ENCODE measurements at regions not wholly inside any gene's neighbourhood (a gene's known extent, or its start where the extent isn't known, plus 50 kb on each side); places are given as distances from the start of the nearest gene placed in this dataset.

GRCh38 chr16:48011466-48011865, 144.3 kb downstream of the ABCC12 start:
- no peak overlapping the region for H3K4me2 ChIP-seq (ENCODE audit: low read length)
- no peaks in the 10 kb centered on the region for H3K79me2 ChIP-seq (ENCODE audit: insufficient read depth, low read length)

DNA sequence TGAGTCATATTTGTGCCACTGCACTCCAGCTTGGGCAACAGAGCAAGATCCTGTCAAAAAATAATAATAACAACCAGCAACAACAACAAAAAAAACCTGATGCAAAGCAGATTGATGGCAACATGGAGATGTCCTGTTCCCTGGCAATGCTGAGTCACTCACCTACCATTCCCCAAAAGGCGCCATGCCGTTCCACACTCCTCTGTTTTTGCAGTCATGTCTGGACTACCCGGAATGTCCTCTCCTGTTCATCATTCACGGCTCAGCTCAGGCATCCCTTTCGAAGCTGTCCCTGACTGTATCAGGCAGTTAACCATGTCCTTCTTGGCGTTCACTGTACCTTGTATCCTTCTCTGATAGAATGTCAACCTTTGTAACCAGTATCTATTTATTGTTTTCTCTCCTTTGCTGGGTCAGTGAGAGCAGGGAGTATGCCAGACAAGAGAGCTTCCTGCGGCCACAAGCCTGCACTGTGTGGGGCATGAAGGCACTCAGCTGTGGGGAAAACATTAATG, 147.7 kb downstream of the ABCC12 start:
- H2AFZ ChIP-seq (ENCODE audit: low read length) = no peak overlapping the region
- H3K36me3 ChIP-seq (ENCODE audit: insufficient read depth, low read length) = no peaks in the 10 kb centered on the region; the same call in 1 of the 2 replicates
- no peak overlapping the region for H3K27ac ChIP-seq (ENCODE audit: low read depth, low read length, poor library complexity, severe bottlenecking)
- H4K20me1 ChIP-seq (ENCODE audit: insufficient read depth, low read length) = no peaks in the 10 kb centered on the region
- H3K4me1 ChIP-seq (ENCODE audit: insufficient read depth, low read length, severe bottlenecking) = no peaks in the 10 kb centered on the region
- no peak overlapping the region for H3K4me2 ChIP-seq (ENCODE audit: low read length)
- H3F3A ChIP-seq (ENCODE audit: insufficient read depth, low read length) = no peaks in the 10 kb centered on the region
- H3K79me2 ChIP-seq (ENCODE audit: insufficient read depth, low read length) = no peaks in the 10 kb centered on the region
- no peak overlapping the region for H3K4me3 ChIP-seq (ENCODE audit: low read depth, low read length, poor library complexity, severe bottlenecking)
- H3K9me3 ChIP-seq (ENCODE audit: low read length) = no peaks in the 10 kb centered on the region
- no peaks in the 10 kb centered on the region for H3K27me3 ChIP-seq (ENCODE audit: insufficient read depth, low read length)
- H3K9ac ChIP-seq (ENCODE audit: low read length) = no peak overlapping the region
- no peak for TF ChIP-seq EZH2 (IDR thresholded peaks at IDR 0.05; ENCODE audit: borderline replicate concordance, low read length)
- TF ChIP-seq CTCF (IDR thresholded peaks at IDR 0.05; ENCODE audit: low read length) = no peak
- no peaks in the 10 kb centered on the region for H3K9me2 ChIP-seq (ENCODE audit: low read depth, low read length)

More at GRCh38 chr16:48011466-48011865, 144.3 kb downstream of the ABCC12 start:
- Histone ChIP-seq H3K9me2 (ENCODE audit: low read depth, low read length) (no peaks in the 10 kb centered on the region), H3K9me3 (ENCODE audit: low read length) (no peaks in the 10 kb centered on the region), H3K27ac (ENCODE audit: low read depth, low read length, poor library complexity, severe bottlenecking) (no peak overlapping the region), H3K27me3 (ENCODE audit: insufficient read depth, low read length) (no peaks in the 10 kb centered on the region), H3F3A (ENCODE audit: insufficient read depth, low read length) (no peaks in the 10 kb centered on the region), H3K4me1 (ENCODE audit: insufficient read depth, low read length, severe bottlenecking) (no peaks in the 10 kb centered on the region), H3K4me3 (ENCODE audit: low read depth, low read length, poor library complexity, severe bottlenecking) (no peak overlapping the region), H3K36me3 (ENCODE audit: insufficient read depth, low read length) (no peaks in the 10 kb centered on the region; the same call in 1 of the 2 replicates), H2AFZ (ENCODE audit: low read length) (no peak overlapping the region), H4K20me1 (ENCODE audit: insufficient read depth, low read length) (no peaks in the 10 kb centered on the region), H3K9ac (ENCODE audit: low read length) (no peak overlapping the region)
- TF ChIP-seq CTCF (IDR thresholded peaks at IDR 0.05; ENCODE audit: low read length) (no peak), EZH2 (IDR thresholded peaks at IDR 0.05; ENCODE audit: borderline replicate concordance, low read length) (no peak)

- Histone ChIP-seq H3K27me3 (ENCODE audit: insufficient read depth, low read length) (0 out of 2 replicates have a peak, but pooled peaks cover 3% of the 10 kb centered on the region), H4K20me1 (ENCODE audit: insufficient read depth, low read length) (no peaks in the 10 kb centered on the region), H3K9ac (ENCODE audit: low read length) (no peak overlapping the region)
These were observed 151.6 kb downstream of the ABCC12 start for GRCh38 chr16:48004141-48004695.

More at GRCh38 chr16:48004141-48004695, 151.6 kb downstream of the ABCC12 start:
- Histone ChIP-seq H2AFZ (ENCODE audit: low read length) (no peak overlapping the region), H3K27ac (ENCODE audit: low read depth, low read length, poor library complexity, severe bottlenecking) (no peak overlapping the region), H3K4me1 (ENCODE audit: insufficient read depth, low read length, severe bottlenecking) (no peaks in the 10 kb centered on the region), H3K9me2 (ENCODE audit: low read depth, low read length) (no peaks in the 10 kb centered on the region), H3K4me2 (ENCODE audit: low read length) (no peak overlapping the region), H3K36me3 (ENCODE audit: insufficient read depth, low read length) (no peaks in the 10 kb centered on the region; the same call in 1 of the 2 replicates), H3K9me3 (ENCODE audit: low read length) (no peaks in the 10 kb centered on the region), H3K4me3 (ENCODE audit: low read depth, low read length, poor library complexity, severe bottlenecking) (no peak overlapping the region), H3K79me2 (ENCODE audit: insufficient read depth, low read length) (no peaks in the 10 kb centered on the region), H3F3A (ENCODE audit: insufficient read depth, low read length) (no peaks in the 10 kb centered on the region)
- no peak for TF ChIP-seq EZH2 (IDR thresholded peaks at IDR 0.05; ENCODE audit: borderline replicate concordance, low read length)
- no peak for TF ChIP-seq CTCF (IDR thresholded peaks at IDR 0.05; ENCODE audit: low read length)

All from OCI-LY1 (cell line).